ENCODE measurements at regions not wholly inside any gene's neighbourhood (a gene's known extent, or its start where the extent isn't known, plus 50 kb on each side); places are given as distances from the start of the nearest gene placed in this dataset.

- TF ChIP-seq REST (IDR thresholded peaks at IDR 0.05; ENCODE audit: low read depth, low read length): no peak
- TF ChIP-seq CTCF (IDR thresholded peaks at IDR 0.05 in 2 of 3, conservative IDR thresholded peaks at IDR 0.05 in 1 of 3; ENCODE audit: control insufficient read depth in 2 of 3, extremely low read depth in 1 of 3, insufficient read depth in 1 of 3, low read depth in 3 of 3, low read length in 3 of 3): no peak
- no peak for TF ChIP-seq E4F1 (IDR thresholded peaks at IDR 0.05; ENCODE audit: borderline replicate concordance, partially characterized antibody)
- TF ChIP-seq SRF (IDR thresholded peaks at IDR 0.05; ENCODE audit: low read depth in 2 of 2, low read length in 2 of 2): no peak
- TF ChIP-seq RCOR1 (conservative IDR thresholded peaks at IDR 0.05; ENCODE audit: low read depth, low read length): no peak
- no peak for TF ChIP-seq MAX (IDR thresholded peaks at IDR 0.05; ENCODE audit: low read depth, low read length)
- no peak for TF ChIP-seq USF2 (IDR thresholded peaks at IDR 0.05; ENCODE audit: borderline replicate concordance, low read depth, low read length)
- TF ChIP-seq MEF2A (IDR thresholded peaks at IDR 0.05; ENCODE audit: insufficient read depth, low read depth, low read length): no peak
- TF ChIP-seq MTA3 (IDR thresholded peaks at IDR 0.05; ENCODE audit: borderline replicate concordance, low read length): no peak
Measured at GRCh38 chr3:150240891-150241290, 167.2 kb upstream of the TSC22D2 start.
